NCI-H146 treated with DMSO at 0.1 percent for 48 hours (cell line): ENCODE measurements at regions not wholly inside any gene's neighbourhood (a gene's known extent, or its start where the extent isn't known, plus 50 kb on each side); places are given as distances from the start of the nearest gene placed in this dataset.

Source experiments
- DNase-seq: peaks from one replicate; lab custom pipeline; 2025; ENCODE audit not compliant: unreplicated experiment; lab: John Stamatoyannopoulos, UW

DNA sequence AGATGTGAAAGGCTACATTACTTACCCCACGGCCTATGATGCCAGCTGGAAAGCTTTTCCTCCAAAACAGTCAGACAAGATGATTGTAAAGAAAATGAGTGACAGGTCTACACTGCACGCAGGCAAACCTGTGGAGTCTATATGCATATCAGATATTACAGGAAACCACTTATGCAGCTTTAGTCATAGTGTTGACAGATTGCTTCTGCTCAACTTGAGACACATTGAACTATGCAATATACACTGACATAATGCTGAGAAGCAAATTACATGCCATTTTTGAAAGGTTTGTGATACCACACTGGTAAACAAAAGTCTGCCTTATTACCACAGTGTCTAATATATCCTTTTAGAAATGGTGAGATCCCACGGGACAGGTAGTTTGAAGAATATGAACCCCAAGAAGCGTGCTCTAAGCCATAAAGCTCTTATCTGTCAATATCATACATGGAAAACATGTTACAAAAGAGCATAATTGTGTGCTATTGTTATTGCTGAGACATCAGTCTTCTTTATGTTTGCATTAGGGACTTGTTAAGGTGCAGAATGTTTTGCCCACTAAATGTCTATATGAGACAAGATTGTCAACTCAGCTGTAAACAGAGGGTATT lies 1835.8 kb upstream of the TENM3 start:
- DNase-seq: no peak

DNA sequence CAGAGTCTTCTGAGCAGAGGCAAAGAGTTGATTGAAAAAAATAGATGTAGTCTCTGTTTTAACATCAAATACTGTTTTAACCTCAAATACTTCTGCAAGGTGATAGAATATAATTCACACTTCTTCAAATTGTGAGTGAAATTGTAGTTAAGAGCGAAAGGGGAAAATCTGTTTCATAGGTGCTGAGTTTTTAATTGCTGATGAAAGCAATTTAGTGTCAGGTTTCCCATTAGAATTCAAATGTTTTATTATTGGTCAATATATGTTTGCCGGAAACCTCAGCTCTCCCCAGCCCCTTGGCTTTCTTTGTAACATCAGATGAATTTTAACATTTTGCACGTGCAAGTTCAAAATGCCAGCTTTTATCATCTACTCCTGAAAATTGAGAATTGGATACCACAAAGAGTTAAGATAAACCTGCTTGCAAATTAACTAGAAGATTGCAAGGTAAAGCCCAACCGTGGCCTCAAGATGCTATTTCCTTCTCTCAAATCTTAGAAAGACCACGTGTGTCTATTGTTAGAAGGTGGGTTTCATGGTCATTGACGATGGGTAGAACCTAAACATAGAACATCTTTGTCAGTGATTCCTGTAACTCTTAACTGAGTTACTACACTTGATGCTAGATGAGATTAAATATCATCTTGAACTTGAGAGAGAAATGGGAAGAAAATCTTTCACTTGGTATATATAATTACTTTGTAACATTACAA lies 1824.2 kb upstream of the TENM3 start:
- no peak for DNase-seq

DNA sequence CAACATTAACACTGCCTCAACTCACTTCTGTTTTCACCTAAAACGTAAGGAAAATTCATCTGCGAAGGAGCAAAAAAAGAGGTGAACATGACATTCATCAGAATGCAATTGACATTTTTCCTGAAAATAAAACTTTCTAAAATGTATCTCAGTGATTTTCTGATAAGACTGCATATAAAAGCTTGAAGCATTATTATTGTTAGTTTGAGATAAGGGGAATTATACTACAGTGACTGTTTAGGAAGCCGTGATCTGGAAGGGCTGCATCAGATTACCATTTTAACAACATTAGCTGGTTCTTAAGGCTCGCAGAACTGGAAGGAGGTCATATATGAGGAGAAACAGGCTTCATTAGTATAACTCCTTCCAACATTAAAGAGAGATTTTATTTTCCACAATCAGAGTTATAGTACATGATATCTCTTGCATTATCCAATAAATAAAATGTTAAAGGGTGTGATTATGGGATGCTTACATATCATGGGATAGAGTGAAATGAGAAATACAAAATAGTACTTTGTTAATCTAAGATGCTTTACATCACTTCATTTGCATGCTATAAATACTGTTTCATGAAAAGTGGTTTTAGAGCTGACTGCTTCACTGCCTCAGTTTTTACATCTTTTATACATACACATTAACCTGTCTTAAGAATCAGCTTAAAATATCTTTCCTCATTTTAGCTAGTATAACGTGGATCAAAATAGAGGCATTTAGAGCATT lies 1820.1 kb upstream of the TENM3 start:
- DNase-seq: no peak

DNA sequence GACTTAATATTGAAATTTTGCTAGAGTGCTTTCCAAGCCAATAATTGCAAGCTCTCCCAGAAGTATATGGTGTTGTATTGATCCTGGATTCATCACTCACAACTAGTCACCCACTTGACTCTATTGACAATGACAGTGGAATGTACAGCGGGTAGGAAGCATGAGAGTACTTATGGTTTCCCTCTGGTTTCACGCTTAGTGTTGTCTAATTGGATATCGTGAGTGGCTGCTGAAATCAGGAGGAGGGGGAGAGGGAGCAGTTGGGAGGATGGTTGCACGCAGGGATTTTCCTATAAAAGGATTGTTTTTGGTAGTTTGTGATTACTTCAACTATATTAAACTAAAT lies 1819.5 kb upstream of the TENM3 start:
- no peak for DNase-seq

DNA sequence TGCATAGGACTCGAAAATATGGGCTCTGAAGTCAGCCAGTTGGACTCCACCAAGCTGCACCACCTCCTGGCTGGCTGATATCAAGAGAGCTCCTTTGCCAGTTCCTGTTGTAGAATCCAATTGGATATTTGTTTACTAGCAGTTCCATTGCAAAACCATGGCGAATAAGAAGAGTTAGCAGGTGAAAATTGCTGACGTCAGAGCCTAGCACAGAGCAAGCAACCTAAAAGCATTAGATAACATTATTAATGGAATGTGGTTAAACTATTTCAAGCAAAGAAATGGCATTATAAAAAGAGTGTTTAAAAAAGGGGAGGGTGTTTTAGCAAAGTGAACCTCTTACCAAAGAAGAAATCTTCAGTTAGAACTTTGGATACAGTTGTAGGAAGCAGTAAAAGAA lies 1816.3 kb upstream of the TENM3 start:
- DNase-seq: no peak

DNA sequence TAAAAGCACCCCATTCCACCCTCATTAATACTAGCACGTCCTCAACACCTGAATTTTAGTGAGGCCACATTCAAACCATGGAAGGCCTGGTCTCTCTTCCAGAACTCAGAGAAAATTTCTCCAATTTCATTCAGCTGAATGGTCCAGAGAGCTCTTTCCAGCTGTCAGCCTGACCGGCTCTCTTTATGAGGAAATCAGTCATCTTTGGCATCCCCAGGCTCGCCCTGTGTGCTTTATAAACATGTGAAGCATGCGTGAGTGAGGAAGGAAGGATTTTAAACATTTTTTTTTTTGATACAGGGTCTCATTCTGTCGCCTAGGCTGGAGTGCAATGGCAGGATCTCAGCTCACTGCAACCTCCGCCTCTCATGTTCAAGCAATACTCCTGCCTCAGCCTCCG lies 1812.9 kb upstream of the TENM3 start:
- DNase-seq: no peak

DNA sequence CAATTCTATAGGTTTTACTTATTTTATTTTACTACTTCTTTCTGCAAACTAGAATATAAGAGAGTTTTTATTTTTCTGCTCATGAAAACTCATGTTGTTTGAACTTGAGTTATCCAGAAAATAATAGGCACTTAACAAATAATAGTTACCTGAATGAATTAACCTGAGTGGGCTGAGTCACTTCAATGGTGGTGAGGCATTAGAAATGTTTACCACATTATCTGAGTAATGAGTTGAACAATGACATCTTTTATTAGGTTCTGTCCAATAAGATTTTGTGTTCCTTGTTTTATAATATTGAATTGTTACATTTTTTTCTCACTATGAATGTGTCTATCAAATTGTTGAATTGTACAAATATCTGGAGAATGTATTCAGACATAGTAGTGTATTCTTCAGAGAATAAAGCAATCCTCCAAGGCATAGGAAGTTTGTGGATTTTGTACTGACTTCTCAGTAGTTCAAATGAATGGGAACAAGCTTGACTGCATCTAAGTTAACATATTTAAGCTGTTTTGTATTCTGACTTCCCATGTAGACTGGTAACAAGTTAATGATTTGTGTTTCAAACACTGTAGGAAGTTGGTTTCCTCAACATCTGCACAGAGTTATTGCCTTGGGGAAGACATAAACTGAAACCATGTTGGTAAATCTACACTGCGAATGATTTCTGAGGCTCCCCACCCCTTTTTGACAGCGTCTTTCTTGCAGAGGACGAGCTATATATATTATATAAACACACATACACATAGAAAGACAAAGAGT lies 1808.9 kb upstream of the TENM3 start:
- DNase-seq: no peak

DNA sequence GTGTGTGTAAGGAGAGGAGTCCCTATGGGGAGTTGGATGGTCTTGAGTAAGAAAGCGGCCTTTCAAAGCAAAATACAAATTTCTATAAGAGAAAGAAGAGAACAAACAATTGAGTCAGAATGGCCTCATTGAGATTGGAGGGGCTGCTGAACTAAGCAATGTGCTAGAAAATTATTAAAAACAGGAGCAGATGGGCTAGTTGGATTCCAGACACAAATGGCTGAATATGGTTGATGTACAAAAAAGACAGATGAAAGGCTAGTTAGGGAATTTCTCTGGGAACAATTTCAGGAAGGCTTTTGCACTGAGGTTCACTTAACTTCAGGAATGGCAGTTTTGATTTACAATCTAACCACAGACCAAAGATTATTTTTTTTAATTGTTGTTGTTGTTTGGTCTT lies 1806.8 kb upstream of the TENM3 start:
- no peak for DNase-seq

DNA sequence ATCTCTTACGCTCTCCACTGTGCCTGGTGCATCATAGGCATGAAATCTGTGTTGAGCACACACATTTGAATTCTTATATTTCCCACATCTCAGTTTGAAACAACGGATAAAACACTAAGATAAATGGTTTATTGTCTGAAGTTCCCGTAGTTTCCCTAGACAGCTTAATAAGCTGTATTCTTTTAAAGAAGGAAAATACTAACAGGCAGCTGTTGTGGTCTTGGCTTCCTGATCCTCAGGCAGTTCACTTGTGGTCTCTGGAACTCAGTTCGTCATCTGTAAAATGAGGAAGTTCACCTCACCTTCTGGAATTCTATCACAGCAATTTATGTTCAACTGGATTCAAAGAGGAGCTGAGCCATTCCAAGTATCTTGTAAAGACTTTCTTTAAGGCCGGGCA lies 1805.6 kb upstream of the TENM3 start:
- no peak for DNase-seq

DNA sequence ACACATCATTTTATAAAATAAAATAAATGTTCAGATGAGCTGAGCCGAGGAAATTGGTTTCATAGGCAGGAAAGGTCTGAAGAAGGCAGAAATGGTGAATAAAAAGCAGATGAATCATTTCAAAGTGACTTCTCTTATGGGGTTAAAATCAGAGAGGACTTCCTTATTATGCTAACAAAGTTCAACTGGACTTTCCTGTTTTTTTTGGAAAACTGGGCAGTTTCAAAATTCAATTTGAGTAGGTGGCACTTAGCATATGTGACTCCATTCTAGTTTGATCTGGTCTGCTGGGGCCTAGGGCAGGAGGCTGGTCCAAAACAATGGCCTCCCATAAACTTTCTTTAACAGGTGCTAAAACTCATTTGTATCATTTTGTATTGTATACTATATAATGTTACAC lies 1794.9 kb upstream of the TENM3 start:
- no peak for DNase-seq

DNA sequence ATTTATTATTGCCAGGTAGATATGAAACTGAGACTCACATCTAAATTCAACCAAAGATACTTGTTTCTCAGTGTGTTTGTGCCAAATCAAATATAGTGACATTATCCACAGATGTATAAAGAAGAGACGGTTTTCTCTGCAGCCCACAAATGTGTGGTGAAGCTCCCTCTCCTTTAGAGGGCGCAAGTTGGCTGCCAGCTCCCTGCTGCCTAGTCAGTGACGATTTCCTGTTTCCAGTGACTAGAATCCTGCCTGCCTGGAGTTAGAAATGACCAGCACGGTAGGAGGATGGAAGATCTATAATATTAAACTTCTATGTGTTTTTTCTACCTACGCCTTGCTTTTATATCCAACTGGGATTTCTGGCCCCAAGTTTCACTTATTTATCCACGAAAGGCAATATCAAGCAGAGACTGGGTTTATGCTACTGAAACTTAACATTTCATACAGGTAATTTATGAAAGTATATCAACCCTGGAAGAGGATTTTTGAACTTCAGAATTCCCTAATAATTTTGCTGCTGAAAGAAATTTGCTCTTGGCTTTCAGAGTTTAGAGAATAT lies 1793.7 kb upstream of the TENM3 start:
- DNase-seq: peak; percentile 66

DNA sequence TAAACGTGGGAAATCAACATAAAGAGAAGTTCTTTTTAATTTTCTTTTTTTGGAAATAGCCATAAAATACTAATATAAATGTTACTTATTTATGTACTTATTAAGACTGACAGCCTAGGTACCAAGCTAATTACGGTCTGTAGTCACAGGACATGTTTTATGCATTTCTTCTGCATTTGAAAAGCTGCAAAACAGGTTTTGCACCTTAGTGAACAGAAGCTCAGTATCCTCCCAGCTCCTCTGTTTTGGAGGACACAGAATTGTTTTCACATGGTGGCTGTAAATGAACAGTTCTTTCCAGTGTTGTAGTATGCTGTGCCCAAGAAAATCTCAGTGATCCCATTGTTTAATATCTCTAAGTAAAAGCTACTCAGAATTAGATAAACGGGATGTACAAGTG lies 1788.0 kb upstream of the TENM3 start:
- peak; percentile 16 for DNase-seq

DNA sequence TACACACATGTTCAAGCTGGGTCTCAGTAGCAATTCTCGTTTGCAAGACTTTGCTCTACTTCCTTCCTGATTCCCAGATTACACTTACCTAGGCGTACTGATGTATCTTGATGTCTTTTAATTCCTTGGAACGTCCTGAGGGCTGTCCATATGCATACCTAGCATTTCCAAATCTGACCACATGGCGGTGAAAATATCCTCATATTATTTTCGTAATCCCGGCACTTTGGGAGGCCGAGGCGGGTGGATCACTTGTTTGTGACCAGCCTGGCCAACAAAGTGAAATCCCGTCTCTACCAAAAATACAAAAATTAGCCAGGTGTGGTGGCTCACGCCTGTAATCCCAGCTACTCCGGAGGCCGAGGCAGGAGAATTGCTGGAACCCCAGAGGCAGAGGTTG lies 1786.3 kb upstream of the TENM3 start:
- no peak for DNase-seq

DNA sequence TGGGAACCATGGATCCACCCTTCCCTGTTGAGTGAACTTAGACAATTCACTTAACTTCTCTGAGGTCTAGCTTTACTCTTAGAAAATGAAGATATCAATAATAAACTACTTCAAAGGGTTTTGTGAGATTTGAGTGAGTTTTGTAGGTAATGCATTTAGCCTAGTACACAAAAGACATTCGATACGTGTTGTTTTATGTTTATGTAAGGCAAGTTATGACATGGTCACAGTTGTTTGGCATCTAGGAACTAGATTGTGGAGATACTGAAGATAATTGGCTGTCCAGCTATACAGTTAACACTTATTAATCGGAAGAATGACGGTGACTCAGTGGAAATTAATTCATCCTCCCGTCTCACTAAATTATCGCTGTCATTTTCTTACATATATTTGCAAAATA lies 1781.1 kb upstream of the TENM3 start:
- no peak for DNase-seq

DNA sequence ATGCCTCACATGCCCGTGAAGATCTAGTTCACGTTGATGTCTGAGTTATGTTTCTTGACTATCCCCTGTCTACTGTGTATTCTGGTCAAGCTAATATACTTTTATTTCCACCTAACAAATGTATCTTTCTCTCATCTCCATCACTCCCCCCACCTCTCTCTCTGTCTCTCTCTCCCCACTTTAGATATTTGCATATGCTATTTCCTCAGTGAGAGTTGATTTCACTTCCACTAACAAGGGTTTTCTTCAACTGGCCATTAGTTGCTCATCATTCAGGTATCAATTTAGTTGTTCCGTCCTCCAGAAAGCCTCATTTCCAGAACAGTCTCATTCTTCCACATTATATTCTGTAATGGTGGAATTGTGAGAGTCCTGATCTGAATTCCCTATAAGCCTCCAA lies 1777.8 kb upstream of the TENM3 start:
- no peak for DNase-seq

DNA sequence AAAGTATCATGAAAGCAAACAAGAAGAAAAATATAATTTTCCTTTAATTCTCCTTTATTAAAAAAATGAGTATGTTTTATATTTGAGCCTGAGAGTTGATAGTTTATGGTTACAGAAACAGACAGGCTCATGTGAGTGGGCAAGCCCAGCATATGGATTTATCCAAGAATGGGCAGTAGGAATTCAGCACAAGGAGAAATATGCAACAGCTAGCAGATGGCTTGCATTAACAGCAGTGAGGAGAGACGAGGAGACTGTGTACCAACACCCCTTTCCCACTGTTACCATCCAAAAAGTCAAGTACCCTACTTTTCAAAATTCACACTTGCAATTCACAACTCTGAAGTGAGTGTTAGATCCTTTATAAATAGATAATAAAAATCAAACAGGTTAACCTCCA lies 1760.2 kb upstream of the TENM3 start:
- no peak for DNase-seq

DNA sequence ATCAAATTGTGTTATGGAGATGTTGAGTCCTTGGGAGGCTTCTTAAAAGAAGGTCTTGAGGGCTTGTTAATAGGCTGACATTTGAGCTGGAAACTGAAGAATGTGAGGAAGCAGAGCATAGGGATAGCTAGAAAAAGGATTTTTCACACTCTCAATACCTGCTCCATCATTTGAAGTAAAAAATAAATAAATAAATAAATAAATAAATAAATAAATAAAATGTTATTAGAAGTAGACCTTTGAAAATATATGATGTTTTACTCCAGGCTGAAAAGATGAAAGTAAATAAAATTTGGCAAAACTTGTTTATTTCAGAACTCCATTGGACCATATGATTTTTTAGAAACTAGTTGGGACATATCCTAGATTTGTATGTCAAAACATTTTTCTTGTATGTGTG lies 1757.8 kb upstream of the TENM3 start:
- no peak for DNase-seq

DNA sequence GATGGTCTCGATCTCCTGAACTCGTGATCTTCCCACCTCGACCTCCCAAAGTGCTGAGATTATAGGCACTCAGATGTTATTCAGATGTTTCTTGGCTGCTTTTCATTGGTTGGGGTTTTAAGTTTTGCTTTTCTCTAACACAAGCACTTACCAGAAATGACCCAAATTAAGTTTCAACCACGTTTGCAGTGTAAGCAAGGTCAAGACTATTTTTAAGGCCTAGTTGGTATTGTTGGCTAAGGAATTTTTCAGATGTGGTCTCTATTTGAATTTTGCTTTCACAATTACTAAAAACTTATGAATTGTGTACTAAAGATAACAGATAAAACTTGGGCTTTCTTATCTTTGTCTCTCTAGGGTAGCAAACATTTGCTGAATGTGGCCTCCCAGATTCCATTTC lies 1756.9 kb upstream of the TENM3 start:
- no peak for DNase-seq

DNA sequence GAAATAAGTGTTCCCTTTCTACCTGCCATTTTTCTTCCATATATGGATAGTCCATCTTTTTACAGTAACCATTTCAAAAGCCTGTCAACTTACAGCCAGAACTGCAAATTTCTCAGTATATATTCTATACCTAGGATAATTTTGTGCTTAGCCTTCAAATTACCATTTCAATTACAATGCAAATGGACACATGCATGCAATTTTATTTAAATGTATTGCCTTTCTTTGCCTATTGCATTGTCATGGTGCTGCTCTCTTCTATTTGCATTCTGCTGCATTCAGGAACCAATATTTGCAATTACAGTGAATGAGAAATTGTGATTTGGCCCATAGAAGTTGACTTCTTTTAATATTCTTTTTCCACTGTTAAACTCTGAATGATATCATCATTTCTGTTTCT lies 1753.4 kb upstream of the TENM3 start:
- no peak for DNase-seq

DNA sequence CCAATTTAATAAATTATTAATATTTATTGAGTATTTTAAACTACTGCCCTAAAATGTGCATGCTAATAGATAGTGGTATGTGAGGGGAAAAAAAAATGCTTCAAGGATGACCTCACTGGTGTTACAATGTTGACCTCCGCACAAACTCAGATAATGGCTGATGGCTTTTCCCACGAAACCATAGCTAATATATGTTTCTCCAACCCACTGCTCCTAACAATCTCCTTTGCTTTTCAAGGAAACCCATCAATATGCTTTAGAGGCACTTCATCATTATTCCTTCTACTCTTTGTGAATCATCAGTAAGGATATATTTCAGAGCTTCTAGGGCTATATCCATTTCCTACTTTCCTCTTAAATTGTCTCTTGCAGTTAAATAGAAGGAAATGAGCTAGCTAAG lies 1752.0 kb upstream of the TENM3 start:
- DNase-seq: no peak

DNA sequence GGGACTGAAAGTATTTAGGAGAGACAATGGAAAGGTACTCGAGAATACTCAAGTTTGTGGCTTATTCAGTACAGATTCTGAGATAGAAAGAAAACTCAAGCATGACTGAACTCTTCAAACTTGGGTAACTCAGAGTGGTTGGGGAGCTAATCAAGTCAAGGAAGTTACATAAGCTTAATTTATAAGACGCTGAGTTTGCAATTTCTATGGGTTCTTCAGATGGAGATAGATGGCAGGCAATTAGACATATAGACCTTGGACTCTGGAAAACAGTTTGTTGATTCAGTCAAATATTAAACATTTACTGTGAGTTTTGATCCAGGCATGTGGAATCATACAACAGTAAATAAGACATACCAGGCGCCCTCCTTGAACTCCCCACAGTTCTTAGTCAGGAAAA lies 1749.9 kb upstream of the TENM3 start:
- DNase-seq: no peak

DNA sequence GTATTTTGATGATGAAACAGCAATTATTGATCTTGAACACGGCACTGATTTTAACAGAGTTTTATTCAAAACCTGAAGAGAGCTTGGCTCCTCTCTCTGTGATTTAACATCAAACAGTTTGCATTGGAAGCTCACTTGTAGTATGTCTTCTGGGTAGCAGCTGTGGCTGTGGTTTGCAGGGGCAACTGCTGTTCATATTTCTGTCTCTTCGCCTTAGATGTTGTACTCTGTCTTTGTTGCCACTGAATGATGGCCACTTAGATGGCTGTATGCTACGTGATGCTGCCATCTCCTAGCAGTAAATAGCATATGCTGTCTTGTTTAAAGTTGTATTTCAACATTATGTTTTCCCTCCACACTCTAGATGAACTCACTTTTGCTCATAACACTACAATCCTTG lies 1743.0 kb upstream of the TENM3 start:
- DNase-seq: no peak
